HG03460 (cell line): ENCODE measurements at regions not wholly inside any gene's neighbourhood (a gene's known extent, or its start where the extent isn't known, plus 50 kb on each side); places are given as distances from the start of the nearest gene placed in this dataset.
"Not testable (repeated sequence)": the region's sequence is repeated elsewhere in the genome, so short reads cannot be mapped to it uniquely, and the experiment has no call there.

ENCODE experiments used
- ATAC-seq: cut with Tn5 transposase; IDR thresholded peaks from one replicate; pipeline ENCODE4 v1.9.1; 2021; ENCODE audit not compliant: unreplicated experiment

DNA sequence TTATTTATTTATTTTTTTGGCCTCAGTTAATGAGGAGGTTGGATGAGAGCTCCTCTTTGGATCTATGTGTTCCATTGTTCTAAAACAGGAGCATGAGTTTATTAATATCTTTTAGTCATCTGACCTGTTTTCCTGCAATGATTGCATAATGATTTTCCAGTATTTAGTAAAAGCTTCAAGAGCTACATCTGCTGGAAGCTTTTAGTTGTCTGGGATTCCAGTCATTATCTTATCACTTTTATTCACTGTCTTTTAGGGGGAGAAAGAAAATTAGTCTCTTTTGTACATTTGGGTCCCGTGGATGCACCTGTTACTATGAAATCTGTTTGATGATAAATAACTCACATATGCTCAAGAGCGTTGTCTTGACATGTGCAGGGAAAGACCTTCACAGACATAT, 1270.0 kb downstream of the ROBO1 start:
- no peak for ATAC-seq

DNA sequence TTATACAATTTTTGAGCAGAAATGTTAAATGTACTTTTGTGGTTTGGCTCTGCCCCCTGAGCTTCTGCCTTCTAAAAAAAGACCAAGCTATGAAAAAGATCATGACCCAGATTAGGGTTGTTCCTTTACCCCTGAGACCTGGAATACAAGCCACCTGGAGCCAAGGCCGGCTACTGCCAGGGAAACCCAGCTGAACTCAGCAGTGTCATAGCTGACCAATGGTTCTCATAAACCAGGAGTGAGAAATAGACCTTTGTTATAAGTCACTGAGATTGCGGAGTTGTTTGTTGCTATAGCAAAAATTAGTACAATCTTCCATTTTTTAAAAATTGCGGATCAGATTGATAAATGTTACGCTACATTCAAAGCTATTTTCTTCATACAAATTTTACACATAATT, 1261.7 kb downstream of the ROBO1 start:
- no peak for ATAC-seq

DNA sequence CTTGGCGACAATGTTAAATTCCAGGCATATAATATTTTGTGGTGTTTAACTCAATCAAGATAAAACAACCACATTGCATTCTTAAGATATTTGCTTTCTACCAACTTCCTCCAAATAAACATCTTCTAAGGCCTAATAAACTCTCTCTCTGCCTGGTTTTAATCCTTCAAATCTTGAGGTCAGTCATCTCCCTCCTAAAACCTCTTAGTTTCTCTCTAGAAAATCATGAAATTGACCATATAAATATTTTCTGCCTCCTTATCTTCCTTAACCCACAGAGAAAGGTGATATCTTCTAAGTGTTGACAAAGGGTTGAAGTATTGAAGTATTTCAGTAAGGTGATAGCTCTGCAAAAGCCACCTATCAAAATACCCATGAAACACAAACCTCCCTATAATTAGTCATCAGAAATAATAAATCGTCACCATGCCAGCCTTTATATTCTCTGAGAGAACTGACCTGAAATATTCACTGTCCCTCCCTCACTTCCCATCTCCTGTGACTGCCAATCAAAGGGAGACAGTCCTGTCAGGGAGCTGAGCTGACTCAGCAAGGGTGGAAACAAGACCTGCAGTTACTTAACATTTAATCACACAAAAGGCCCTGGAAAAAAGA, 1261.1 kb downstream of the ROBO1 start:
- no peak for ATAC-seq

DNA sequence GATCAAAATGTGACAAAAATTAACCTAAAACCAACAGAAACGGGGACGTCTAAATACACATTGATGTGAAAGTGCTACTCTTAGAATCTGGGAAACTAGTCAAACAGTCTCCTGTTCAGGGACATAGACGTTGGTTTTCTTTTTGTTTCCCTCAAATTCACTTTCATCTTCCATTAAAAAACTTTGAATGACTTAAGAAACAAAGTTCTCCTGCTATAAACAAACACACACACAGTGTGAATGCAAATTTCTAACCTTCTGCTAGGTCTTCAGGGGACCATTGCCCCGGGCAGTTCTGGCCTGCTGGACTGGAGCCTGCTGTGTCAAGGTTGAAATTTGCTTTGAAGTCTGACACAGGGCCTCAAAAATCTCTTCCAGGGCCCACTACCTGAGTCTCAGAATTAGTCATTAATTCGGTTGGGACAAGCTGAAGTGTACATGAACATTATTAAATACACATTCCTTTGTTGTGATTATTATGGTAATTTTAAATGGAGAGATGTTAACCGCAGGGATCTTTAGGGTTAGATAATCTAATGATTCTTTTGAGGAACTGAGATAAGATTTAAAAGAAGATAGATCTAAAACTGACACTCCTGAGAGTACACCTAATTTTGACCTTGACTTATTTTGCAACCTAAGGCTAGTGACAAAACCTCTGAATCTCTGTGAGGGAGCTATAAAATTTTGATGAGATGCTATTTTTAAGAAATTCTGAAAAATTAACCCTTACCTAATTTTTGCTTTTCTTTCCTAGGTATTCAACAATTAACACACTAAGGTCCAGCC, 1260.4 kb downstream of the ROBO1 start:
- ATAC-seq: no peak

DNA sequence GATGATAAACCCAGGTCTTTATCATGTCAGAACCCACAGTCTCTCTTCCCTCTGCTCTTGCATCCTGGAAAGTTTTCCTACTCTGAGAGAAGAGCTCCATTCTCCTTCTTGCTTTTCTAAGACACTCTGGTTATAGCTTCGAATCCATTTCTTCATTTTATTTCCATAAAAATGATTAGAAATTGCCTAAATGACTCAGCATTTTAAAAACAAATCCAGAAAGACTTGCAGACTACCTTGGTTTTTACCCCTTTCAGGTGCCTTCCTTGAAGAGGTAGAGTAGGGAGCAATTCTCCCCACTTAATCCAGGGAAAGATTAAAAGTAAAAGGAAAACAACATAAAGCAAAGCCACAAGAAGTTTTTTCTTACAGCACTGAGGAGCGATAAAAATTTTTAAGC, 1256.0 kb downstream of the ROBO1 start:
- ATAC-seq: no peak

DNA sequence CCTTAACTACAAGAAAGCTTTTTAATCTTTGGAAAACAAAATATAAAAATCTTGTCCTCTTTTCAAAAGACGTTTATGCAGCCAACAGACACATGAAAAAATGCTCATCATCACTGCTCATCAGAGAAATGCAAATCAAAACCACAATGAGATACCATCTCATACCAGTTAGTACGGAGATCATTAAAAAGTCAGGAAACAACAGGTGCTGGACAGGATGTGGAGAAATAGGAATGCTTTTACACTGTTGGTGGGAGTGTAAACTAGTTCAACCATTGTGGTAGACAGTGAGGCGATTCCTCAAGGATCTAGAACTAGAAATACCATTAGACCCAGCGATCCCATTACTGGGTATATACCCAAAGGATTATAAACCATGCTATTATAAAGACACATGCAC, 1255.0 kb downstream of the ROBO1 start:
- not testable (repeated sequence) for ATAC-seq

DNA sequence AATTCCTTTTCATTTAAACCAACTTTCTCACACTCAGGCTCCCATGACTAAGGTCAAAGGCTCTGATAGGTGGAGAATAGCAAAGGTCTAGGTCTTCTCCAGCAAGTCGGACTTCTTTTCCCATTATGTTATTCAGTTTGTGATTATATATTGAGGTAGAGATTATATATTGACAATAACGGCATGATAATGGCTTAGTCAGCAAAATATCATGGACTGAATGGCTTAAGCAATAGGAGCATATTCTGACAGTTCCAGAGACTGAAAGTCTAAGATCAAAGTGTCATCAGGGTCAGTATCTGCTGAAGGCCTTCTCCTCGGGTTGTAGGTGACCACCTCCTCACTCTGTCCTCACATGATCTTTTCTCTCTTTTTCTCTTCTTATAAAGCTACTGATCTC, 1251.4 kb downstream of the ROBO1 start:
- ATAC-seq: no peak

DNA sequence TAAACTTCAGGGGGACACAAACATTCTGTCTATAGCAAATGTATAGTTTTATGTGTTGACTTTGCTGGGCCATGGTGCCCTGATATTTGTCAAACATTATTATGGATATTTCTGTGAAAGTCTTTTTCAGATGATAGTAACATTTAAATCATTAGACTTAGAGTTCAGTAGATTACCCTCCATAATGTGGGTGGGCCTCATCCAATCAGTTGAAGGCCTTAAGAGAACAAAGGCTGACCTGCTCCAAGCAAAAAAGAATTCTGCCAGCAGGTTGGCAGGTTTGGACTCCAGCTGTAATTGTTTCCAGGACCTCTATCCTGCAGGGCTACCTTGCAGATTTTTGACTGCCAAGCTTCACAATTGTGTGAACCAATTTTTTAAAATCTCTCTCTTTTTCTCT, 1250.9 kb downstream of the ROBO1 start:
- no peak for ATAC-seq

DNA sequence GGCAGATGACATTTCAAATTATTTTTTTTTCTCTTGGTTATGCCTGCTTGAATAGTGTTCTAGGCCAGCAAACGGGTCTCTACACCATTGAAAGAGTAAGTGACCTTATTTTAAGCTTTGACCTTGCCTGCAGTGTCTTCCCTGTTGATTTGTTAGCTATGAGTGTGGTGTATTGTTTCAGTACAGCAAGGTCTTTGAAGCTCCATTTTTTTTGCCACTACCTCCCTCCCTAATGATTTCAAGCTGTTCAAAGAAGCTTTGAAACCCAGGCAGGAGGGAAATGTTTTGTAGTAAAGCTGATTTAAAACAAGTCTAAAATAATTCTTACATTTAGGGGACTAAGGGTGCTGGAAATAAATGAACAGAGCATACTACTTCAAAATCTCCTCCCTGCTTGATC, 1249.8 kb downstream of the ROBO1 start:
- ATAC-seq: no peak

DNA sequence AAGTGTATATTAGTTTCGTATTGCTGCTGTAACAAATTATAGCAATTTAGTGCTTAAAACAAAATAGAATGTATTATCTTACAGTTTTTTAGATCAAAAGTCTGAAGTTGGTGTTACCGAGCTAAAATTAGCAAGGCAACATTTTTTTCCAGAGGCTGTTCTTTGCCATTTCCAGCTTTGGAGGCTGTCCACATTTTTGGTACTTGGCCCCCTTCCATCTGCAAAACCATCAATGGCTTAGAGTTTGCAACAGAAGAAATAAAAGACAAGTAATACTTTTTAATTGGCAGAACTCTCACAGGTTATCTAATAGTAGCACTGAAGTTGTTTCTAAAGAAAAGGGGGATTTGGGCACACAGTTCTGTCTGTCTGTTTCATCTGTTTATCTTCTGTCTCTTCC, 1248.5 kb downstream of the ROBO1 start:
- no peak for ATAC-seq

DNA sequence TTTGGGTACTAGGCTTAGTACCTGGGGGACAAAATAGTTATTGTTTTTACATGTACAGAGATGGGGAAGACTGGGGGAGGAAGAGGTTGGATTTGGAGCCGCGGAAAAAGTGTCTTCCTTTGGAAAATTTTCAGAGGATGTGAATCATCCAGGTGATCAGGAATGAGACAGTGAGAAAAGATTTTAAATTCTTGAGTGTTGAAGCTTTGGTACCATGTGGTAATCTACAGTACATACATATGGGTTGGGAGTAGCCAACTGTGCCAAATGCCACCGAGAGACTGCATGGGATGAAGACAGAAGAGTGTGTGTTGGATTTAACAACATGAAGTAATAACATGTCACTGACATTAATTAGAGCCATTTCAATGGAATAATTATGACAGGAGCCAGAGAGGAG, 1238.2 kb downstream of the ROBO1 start:
- ATAC-seq: no peak

DNA sequence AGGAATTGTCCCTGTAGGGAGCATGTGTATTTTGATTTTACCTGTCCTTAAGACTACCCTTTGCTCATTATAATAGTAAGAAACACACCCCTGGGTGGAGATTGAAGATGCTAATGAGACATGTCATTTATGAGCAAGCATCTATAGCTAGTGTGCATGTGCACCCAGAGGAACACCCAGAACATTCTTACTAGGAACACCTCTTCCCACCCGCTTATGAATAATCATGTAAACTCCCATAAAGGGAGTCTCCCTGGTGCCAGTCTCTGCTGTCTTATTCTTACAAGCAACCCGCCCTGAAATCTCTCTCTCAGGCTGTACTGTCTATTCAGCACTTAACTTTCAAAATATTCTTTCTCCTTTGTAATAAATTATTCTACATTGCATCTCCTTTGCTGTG, 1227.3 kb downstream of the ROBO1 start:
- no peak for ATAC-seq

DNA sequence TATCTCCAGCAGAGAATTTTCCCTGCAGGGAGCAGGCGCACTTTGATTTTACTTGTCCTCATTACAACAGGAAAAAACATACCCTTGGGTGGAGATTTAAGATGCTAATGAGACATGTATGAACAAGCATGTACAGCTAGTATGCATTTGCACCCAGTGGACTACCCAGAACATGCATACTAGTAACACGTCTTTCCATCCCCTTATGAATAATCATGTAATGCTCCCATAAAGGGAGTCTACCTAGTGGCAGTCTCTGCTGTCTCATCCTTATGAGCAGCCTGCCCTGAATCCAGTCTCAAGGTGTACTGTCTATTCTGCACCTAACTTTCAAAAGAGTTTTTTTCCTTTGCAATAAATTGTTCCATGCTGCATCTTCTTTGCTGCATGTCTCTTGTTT, 1222.0 kb downstream of the ROBO1 start:
- ATAC-seq: no peak
